PC-9 (cell line): ENCODE measurements at regions not wholly inside any gene's neighbourhood (a gene's known extent, or its start where the extent isn't known, plus 50 kb on each side); places are given as distances from the start of the nearest gene placed in this dataset.

Experiments
- EZH2 ChIP-seq: fragments of 200-600 bp; sonication (generic); IDR thresholded peaks from 2 replicates; pipeline ENCODE4 v1.8.0; 2017; ENCODE audit warnings: antibody characterized with exemption, low read depth
- TF ChIP-seq, protein P1 (sequence below): fragments of 200-600 bp; sonication (generic); conservative IDR thresholded peaks from 2 replicates; pipeline ENCODE4 v1.6.1; 2017; ENCODE audit warnings: mixed run types, antibody characterized with exemption, mild to moderate bottlenecking, moderate library complexity

GRCh38 chr12:103178366-103179080, 221.0 kb downstream of the ASCL1 start:
- no peak for TF ChIP-seq EZH2
- TF ChIP-seq, protein P1, sequence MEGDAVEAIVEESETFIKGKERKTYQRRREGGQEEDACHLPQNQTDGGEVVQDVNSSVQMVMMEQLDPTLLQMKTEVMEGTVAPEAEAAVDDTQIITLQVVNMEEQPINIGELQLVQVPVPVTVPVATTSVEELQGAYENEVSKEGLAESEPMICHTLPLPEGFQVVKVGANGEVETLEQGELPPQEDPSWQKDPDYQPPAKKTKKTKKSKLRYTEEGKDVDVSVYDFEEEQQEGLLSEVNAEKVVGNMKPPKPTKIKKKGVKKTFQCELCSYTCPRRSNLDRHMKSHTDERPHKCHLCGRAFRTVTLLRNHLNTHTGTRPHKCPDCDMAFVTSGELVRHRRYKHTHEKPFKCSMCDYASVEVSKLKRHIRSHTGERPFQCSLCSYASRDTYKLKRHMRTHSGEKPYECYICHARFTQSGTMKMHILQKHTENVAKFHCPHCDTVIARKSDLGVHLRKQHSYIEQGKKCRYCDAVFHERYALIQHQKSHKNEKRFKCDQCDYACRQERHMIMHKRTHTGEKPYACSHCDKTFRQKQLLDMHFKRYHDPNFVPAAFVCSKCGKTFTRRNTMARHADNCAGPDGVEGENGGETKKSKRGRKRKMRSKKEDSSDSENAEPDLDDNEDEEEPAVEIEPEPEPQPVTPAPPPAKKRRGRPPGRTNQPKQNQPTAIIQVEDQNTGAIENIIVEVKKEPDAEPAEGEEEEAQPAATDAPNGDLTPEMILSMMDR: no peak
